OCI-LY7 (cell line): ENCODE measurements at regions not wholly inside any gene's neighbourhood (a gene's known extent, or its start where the extent isn't known, plus 50 kb on each side); places are given as distances from the start of the nearest gene placed in this dataset.

Source experiments
- BruUV-seq: library from RNA; stranded (reverse); fragments of 400-500 nt; replicated peaks from 2 replicates; lab custom pipeline; 2021; lab: Mats Ljungman, UMichigan
- CTCF ChIA-PET: fragments of 300-600 bp; sonication (Branson Sonifier 250); formaldehyde crosslinking; loops from one replicate; lab custom pipeline; 2022; ENCODE audit warnings: antibody characterized with exemption; ENCODE audit not compliant: unreplicated experiment; lab: Charles Lee
- POLR2A ChIA-PET: fragments of 300-600 bp; sonication (Branson Sonifier 250); formaldehyde crosslinking; loops from one replicate; lab custom pipeline; 2022; ENCODE audit warnings: antibody characterized with exemption; lab: Charles Lee
- DNase-seq: peaks from one replicate; pipeline ENCODE4 v3.0.0-alpha.2; 2015; ENCODE audit warnings: low spot score
- H2AFZ ChIP-seq: fragments of 200-600 bp; sonication (generic), shearing (Covaris generic); 2 replicates; pipeline ENCODE4 v1.6.1; 2014; ENCODE audit warnings: mild to moderate bottlenecking, antibody characterized with exemption, low read length, moderate library complexity
- H3K27ac ChIP-seq: fragments of 200-600 bp; sonication (generic); 2 replicates; pipeline ENCODE4 v1.5.1; 2014; ENCODE audit warnings: mixed run types, low read depth, mild to moderate bottlenecking, moderate library complexity, low read length, inconsistent platforms; ENCODE audit not compliant: poor library complexity, severe bottlenecking
- H3K36me3 ChIP-seq: fragments of 200-600 bp; sonication (generic); 2 replicates; pipeline ENCODE4 v1.6.1; 2014; ENCODE audit warnings: mild to moderate bottlenecking, antibody characterized with exemption, low read length, moderate library complexity, mixed read lengths; ENCODE audit not compliant: insufficient read depth
- H3K4me1 ChIP-seq: fragments of 200-600 bp; sonication (generic); 2 replicates; pipeline ENCODE4 v1.5.1; 2014; ENCODE audit warnings: mild to moderate bottlenecking, low read length; ENCODE audit not compliant: insufficient read depth, poor library complexity, severe bottlenecking
- H3K4me2 ChIP-seq: fragments of 200-600 bp; sonication (generic); 2 replicates; pipeline ENCODE4 v1.6.1; 2014; ENCODE audit warnings: mild to moderate bottlenecking, low read length
- H3K4me3 ChIP-seq: fragments of 200-600 bp; sonication (generic); 2 replicates; pipeline ENCODE4 v1.5.1; 2014; ENCODE audit warnings: mild to moderate bottlenecking, low read depth, low read length; ENCODE audit not compliant: poor library complexity, severe bottlenecking
- H3K79me2 ChIP-seq: fragments of 200-600 bp; sonication (generic); 2 replicates; pipeline ENCODE4 v1.6.1; 2016; ENCODE audit warnings: low read depth, mild to moderate bottlenecking, low read length, moderate library complexity, mixed read lengths; ENCODE audit not compliant: insufficient read depth
- H3K9me2 ChIP-seq: fragments of 200-600 bp; sonication (generic); 2 replicates; pipeline ENCODE4 v1.6.1; 2016; ENCODE audit warnings: mild to moderate bottlenecking, low read length, mixed read lengths; ENCODE audit not compliant: insufficient read depth
- H3K9me3 ChIP-seq: fragments of 200-600 bp; sonication (generic); 2 replicates; pipeline ENCODE4 v1.6.1; 2014; ENCODE audit warnings: mild to moderate bottlenecking, mixed run types, low read length, mixed read lengths
- H4K20me1 ChIP-seq: fragments of 200-600 bp; sonication (generic); 2 replicates; pipeline ENCODE4 v1.6.1; 2014; ENCODE audit warnings: mild to moderate bottlenecking, antibody characterized with exemption, low read length, moderate library complexity, mixed read lengths; ENCODE audit not compliant: insufficient read depth
- CTCF ChIP-seq: fragments of 200-600 bp; sonication (generic); conservative IDR thresholded peaks from 2 replicates; pipeline ENCODE4 v1.5.1; 2014; ENCODE audit warnings: mild to moderate bottlenecking, antibody characterized with exemption, low read length, moderate library complexity, mixed read lengths
- EZH2phosphoT487 ChIP-seq: fragments of 200-600 bp; sonication (generic); IDR thresholded peaks from 2 replicates; pipeline ENCODE4 v1.6.1; 2018; ENCODE audit warnings: low read depth, borderline replicate concordance, mild to moderate bottlenecking, mixed run types, antibody characterized with exemption, low read length, moderate library complexity, mixed read lengths
- intact Hi-C: fragments of 100-400 bp; cut with micrococcal nuclease; formaldehyde crosslinking; loops from one replicate; pipeline ENCODE4 v1.10.0; 2022; ENCODE audit not compliant: unreplicated experiment

GRCh38 chr2:8352296-8352695 is 329.6 kb upstream of the ID2 start:
- CTCF ChIA-PET, result no interaction called here
- no peaks in the 10 kb centered on the region for H3K9me2 ChIP-seq

GRCh38 chr2:8352989-8353388 is 328.9 kb upstream of the ID2 start:
- no peaks in the 10 kb centered on the region for H3K9me3 ChIP-seq

More at GRCh38 chr2:8352296-8352695, 329.6 kb upstream of the ID2 start:
- TF ChIP-seq EZH2phosphoT487, result no peak
- TF ChIP-seq CTCF, result no peak
- Histone ChIP-seq H3K79me2 (no peaks in the 10 kb centered on the region), H3K4me3 (no peak overlapping the region), H4K20me1 (no peaks in the 10 kb centered on the region), H3K4me2 (no peak overlapping the region), H3K36me3 (no peaks in the 10 kb centered on the region; the same call in 1 of the 2 replicates), H3K27ac (no peak overlapping the region), H2AFZ (no peak overlapping the region), H3K4me1 (no peaks in the 10 kb centered on the region), H3K9me3 (no peaks in the 10 kb centered on the region)
- no peak for DNase-seq
- BruUV-seq, result no TSS peak
- POLR2A ChIA-PET, result no interaction called here
- intact Hi-C loops, result no loop called here

More at GRCh38 chr2:8352989-8353388, 328.9 kb upstream of the ID2 start:
- H3K36me3 ChIP-seq, result no peaks in the 10 kb centered on the region; the same call in 1 of the 2 replicates
- H3K27ac ChIP-seq, result no peak overlapping the region
- H3K79me2 ChIP-seq, result no peaks in the 10 kb centered on the region
- ChIA-PET CTCF (no interaction called here), POLR2A (no interaction called here)
- no peak overlapping the region for H3K4me3 ChIP-seq
- no peaks in the 10 kb centered on the region for H4K20me1 ChIP-seq
- no peak overlapping the region for H2AFZ ChIP-seq
- H3K4me1 ChIP-seq, result no peaks in the 10 kb centered on the region
- H3K4me2 ChIP-seq, result no peak overlapping the region
- no TSS peak for BruUV-seq
- no peak for TF ChIP-seq EZH2phosphoT487
- no peak for TF ChIP-seq CTCF
- no peak for DNase-seq
- intact Hi-C loops, result no loop called here
- H3K9me2 ChIP-seq, result no peaks in the 10 kb centered on the region
